Epithelial cell of proximal tubule (primary cell): ENCODE measurements at regions not wholly inside any gene's neighbourhood (a gene's known extent, or its start where the extent isn't known, plus 50 kb on each side); places are given as distances from the start of the nearest gene placed in this dataset.

ENCODE experiments used
- DNase-seq: peaks from one replicate; pipeline ENCODE4 v3.0.0-alpha.2; 2011; ENCODE audit warnings: low read depth
- H3K4me3 ChIP-seq: 2 replicates; pipeline ENCODE4 v1.5.1; 2011; ENCODE audit warnings: low read depth, mild to moderate bottlenecking, low read length
- TF ChIP-seq, protein P1 (sequence below): conservative IDR thresholded peaks from 2 replicates; pipeline ENCODE4 v1.5.1; 2012; ENCODE audit warnings: low read depth, mild to moderate bottlenecking, low read length

DNA sequence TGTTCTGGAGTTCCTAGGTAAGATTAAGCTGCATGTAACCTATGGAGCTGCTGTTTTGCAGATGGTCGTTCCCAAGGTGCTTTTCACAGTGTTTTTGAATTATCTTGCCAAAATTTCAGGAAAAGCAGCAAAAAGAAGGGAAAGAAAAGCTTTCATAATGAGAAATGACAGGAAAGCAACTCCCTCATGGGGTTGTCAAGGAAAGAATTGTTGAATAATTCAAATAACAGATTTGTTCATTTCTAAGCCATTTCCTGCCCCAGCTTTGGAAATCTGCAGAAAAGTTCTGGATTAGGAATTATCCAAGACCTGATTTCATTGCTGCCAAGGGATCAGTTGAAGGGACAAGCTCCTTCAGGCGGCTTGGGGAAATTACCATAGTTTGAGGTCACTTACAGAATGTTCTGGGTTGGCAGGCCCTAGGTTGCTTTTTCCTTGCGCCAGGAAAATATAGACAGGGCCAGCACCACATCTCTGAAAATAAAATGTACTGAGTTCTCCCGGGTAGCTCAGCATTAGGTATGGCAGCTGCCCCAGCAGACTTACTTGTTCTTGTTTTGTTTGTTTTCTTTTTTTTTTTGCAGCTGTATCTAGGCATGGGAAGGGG lies 354.7 kb downstream of the STIM2 start:
- H3K4me3 ChIP-seq, result no peak overlapping the region
- TF ChIP-seq, protein P1, sequence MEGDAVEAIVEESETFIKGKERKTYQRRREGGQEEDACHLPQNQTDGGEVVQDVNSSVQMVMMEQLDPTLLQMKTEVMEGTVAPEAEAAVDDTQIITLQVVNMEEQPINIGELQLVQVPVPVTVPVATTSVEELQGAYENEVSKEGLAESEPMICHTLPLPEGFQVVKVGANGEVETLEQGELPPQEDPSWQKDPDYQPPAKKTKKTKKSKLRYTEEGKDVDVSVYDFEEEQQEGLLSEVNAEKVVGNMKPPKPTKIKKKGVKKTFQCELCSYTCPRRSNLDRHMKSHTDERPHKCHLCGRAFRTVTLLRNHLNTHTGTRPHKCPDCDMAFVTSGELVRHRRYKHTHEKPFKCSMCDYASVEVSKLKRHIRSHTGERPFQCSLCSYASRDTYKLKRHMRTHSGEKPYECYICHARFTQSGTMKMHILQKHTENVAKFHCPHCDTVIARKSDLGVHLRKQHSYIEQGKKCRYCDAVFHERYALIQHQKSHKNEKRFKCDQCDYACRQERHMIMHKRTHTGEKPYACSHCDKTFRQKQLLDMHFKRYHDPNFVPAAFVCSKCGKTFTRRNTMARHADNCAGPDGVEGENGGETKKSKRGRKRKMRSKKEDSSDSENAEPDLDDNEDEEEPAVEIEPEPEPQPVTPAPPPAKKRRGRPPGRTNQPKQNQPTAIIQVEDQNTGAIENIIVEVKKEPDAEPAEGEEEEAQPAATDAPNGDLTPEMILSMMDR, result no peak
- no peak for DNase-seq

DNA sequence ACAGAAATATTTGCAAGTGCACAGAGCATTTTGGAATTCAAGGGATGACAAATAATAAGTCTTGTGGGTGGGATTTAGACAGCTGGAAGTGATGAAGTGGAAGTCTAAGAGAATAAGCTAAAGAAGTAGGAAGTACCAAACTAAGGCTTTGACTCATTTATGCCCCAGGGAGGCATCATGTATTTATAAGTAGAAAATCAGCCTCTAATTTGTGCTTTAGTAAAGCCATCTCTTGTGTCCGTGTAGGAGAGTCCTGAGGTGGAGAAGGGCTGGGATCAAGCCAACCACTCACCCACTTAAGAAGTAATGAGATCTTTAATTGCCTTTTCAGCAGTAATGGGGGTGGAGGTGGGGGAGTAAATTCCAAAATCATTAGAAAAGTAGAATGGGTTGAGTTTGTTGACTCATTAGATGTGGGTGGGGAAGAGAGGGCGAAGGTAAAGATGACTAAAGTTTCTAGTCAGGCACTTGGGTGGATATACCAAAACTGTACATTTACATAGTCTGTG lies 356.7 kb downstream of the STIM2 start:
- H3K4me3 ChIP-seq, result no peak overlapping the region
- DNase-seq, result no peak
- TF ChIP-seq, protein P1, result no peak

DNA sequence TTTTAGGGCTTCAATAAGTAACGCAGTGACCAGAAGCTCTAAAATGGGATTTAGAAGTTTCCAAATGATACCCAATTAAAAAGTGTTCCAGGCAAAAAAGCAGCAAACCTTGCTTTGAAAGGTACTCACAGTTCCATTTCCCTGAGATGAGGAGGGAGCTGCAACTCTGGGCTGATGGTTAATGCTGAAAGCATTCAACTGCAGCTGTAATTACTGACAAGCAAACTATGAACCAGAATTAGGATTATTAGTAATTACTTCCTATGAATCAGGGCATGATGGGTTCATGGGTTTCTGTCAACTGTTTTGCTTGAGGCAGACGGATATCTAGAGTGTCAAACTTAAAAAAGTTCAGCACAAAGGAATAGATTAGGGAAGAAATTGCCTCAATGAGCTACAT lies 357.4 kb downstream of the STIM2 start:
- DNase-seq, result no peak
- TF ChIP-seq, protein P1, result no peak
- H3K4me3 ChIP-seq, result no peak overlapping the region

DNA sequence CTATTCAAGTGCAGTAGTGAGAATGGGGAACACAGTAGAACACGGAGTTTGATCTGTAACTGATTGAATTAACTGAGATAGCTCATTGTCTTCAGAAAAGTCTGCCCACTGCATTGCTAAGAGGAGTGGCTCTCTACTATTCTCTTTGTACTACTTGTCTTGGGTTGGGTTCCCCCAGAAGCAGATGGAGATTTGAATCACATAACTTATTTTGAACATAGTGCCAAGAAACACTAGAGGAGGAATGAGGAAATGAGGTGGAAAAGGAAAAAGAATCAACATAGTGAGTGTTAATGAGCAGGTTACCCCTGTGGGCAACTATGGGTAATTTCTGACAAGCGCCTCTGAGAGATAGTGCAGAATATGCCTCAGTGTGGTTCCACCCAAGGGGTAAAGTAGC lies 362.7 kb downstream of the STIM2 start:
- TF ChIP-seq, protein P1, result no peak
- H3K4me3 ChIP-seq, result no peak overlapping the region
- no peak for DNase-seq

DNA sequence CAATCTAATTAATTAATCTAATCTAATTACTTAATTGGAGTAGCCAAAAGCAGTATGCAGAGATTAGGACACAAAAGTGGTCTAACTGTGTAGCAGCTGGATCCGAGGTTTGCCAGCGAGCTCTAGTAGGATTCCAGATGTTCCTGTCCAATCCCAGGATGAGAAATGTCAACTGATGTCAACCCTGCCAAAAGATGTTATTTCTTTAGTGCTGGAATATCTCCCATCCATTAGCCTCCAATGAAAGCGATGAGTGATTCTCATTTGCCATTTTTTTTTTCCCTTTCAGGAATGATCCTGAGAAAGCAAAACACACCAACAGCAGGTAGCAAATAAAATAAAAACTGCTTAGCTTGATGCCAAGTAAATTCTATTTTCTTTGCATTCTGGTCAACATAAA lies 372.9 kb downstream of the STIM2 start:
- no peak overlapping the region for H3K4me3 ChIP-seq
- TF ChIP-seq, protein P1, result no peak
- DNase-seq, result no peak

DNA sequence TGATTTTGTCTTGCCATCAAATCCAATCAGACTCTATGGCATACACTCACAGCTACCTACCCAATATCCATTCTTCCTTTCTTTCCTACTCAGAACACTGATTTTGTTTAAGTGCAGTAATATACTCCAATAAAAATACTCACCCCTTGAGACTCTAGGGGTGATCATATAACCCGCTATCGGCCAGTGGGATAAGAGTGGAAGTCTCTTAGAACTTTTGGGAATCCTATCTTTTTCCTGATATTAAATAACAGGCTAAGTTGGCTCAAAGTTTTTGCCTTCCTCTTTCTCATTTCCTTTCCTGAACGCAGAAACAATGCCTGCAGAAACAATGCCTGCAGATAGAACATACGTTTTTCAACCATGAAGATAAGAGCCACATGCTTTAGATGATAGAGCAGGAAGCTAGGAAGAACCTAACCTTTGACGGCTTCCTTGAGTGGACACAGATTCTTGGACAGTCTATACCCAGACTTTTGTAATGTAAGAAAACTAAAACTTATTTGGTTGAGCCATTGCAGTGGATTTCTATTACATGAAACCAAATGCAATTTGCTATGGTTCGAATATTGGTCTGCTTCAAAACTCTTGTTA lies 373.8 kb downstream of the STIM2 start:
- no peak for DNase-seq
- H3K4me3 ChIP-seq, result no peak overlapping the region
- TF ChIP-seq, protein P1, result no peak

DNA sequence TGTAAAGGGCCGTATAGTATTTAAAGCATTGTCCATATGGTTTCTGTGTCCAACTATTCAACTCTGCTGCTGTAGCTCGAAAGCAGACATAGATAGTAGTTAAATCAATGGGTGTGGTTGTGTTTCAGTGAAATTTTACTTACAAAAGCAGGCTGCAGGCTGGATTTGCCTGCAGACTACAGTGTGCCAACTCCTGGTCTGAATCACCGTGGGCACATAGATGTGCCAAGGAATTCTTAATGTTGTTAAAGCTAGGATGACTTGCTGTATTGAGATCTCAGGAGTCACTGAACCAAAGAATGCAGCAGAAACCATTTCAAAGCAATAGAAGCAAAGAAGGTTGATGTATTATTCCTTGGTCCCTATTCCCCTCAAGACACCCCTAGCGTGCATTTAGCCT lies 379.0 kb downstream of the STIM2 start:
- TF ChIP-seq, protein P1, result no peak
- no peak overlapping the region for H3K4me3 ChIP-seq
- DNase-seq, result peak; percentile 23
